HepG2 (cell line): ENCODE measurements at regions not wholly inside any gene's neighbourhood (a gene's known extent, or its start where the extent isn't known, plus 50 kb on each side); places are given as distances from the start of the nearest gene placed in this dataset.
"Not testable (repeated sequence)": the region's sequence is repeated elsewhere in the genome, so short reads cannot be mapped to it uniquely, and the experiment has no call there.

ENCODE experiments used
- ATAC-seq: fragments of 200-7000 bp; cut with Tn5 transposase; 3 replicates; pipeline ENCODE4 v1.9.1; 2020; ENCODE audit warnings: mild to moderate bottlenecking, moderate library complexity
- BruUV-seq: library from RNA; stranded (reverse); fragments of 400-500 nt; replicated peaks from 2 replicates; lab custom pipeline; 2021; lab: Mats Ljungman, UMichigan
- CTCF ChIA-PET: fragments of 300-600 bp; formaldehyde crosslinking; extraction: SDS; loops from one replicate; lab custom pipeline; 2021; ENCODE audit warnings: low total read pairs, inconsistent platforms, low intra/inter-chr PET ratio; lab: Yijun Ruan, JAX
- POLR2A ChIA-PET: fragments of 350-600 bp; sonication (Branson Sonifier 250); formaldehyde crosslinking; loops from one replicate; lab custom pipeline; 2020; ENCODE audit warnings: antibody characterized with exemption, inconsistent platforms; lab: Yijun Ruan, JAX
- DNase-seq: peaks from one replicate; pipeline ENCODE4 v3.0.0-alpha.2; 2015; ENCODE audit warnings: low spot score
- FAIRE-seq: peaks from 3 replicates; lab custom pipeline; 2011; peaks lifted over from hg19 to GRCh38; lab: Jason Lieb, UNC
- H2AFZ ChIP-seq: one replicate; pipeline ENCODE4 v1.6.1; 2011; ENCODE audit warnings: low read length, inconsistent platforms
- H3K27ac ChIP-seq: fragments of 300-600 bp; 3 replicates; pipeline ENCODE4 v1.8.0; 2011; ENCODE audit warnings: mixed run types, mild to moderate bottlenecking, mixed read lengths, low read length, inconsistent platforms; ENCODE audit not compliant: insufficient read depth; ENCODE audit errors: extremely low read length
- H3K27me3 ChIP-seq, 2 experiments: fragments of 200-600 bp in 1 of 2; 2 replicates in 1 of 2; 3 replicates in 1 of 2; pipeline versions ENCODE4 v1.6.0 to v1.8.0; 2011; ENCODE audit warnings: low read length in 2 of 2, mild to moderate bottlenecking in 2 of 2, moderate library complexity in 2 of 2, inconsistent platforms in 1 of 2; ENCODE audit not compliant: insufficient read depth in 2 of 2, control insufficient read depth in 1 of 2
- H3K36me3 ChIP-seq, 2 experiments: fragments of 200-600 bp in 1 of 2; replicated peaks in 1 of 2; 2 replicates in 1 of 2; 3 replicates in 1 of 2; pipeline versions ENCODE4 v1.5.1 to v1.8.0; 2011; ENCODE audit warnings: low read length in 2 of 2, inconsistent platforms in 1 of 2; ENCODE audit not compliant: insufficient read depth in 2 of 2, control insufficient read depth in 1 of 2
- H3K4me1 ChIP-seq: 2 replicates; pipeline ENCODE4 v1.5.1; 2012; ENCODE audit warnings: low read length, inconsistent platforms; ENCODE audit not compliant: insufficient read depth
- H3K4me2 ChIP-seq: 2 replicates; pipeline ENCODE4 v1.6.0; 2011; ENCODE audit warnings: low read depth, low read length, inconsistent platforms
- H3K4me3 ChIP-seq, 3 experiments: fragments of 200-600 bp in 1 of 3; sonication (generic), shearing (Covaris generic) in 1 of 3; replicated peaks in 1 of 3; 2 replicates each; pipeline ENCODE4 v1.5.1; 2011 to 2016; ENCODE audit warnings: low read length in 3 of 3, inconsistent platforms in 2 of 3, low read depth in 2 of 3, mild to moderate bottlenecking in 2 of 3, control low read depth in 1 of 3, mixed read lengths in 1 of 3; ENCODE audit not compliant: insufficient read depth in 1 of 3
- H3K79me2 ChIP-seq: one replicate; pipeline ENCODE4 v1.6.1; 2011; ENCODE audit warnings: low read length, inconsistent platforms; ENCODE audit not compliant: insufficient read depth
- H3K9ac ChIP-seq: 2 replicates; pipeline ENCODE4 v1.6.0; 2011; ENCODE audit warnings: mild to moderate bottlenecking, low read depth, low read length, inconsistent platforms; ENCODE audit not compliant: insufficient read depth
- H3K9me3 ChIP-seq: 2 replicates; pipeline ENCODE4 v1.5.1; 2012; ENCODE audit warnings: mild to moderate bottlenecking, low read length
- H4K20me1 ChIP-seq: 2 replicates; pipeline ENCODE4 v1.6.0; 2011; ENCODE audit warnings: inconsistent platforms, mild to moderate bottlenecking, low read length, moderate library complexity; ENCODE audit not compliant: insufficient read depth
- BCL3 ChIP-seq: sonication (generic); formaldehyde crosslinking; IDR thresholded peaks from 2 replicates; pipeline ENCODE4 v1.5.1; 2020; ENCODE audit warnings: mild to moderate bottlenecking, missing genetic modification reagents, moderate library complexity
- MTA3 ChIP-seq: sonication (generic); formaldehyde crosslinking; IDR thresholded peaks from 2 replicates; pipeline ENCODE4 v1.4.0; 2020; ENCODE audit warnings: missing genetic modification reagents
- MTERF4 ChIP-seq: sonication (generic); formaldehyde crosslinking; IDR thresholded peaks from 2 replicates; pipeline ENCODE4 v1.8.0; 2023; ENCODE audit warnings: mild to moderate bottlenecking, missing genetic modification reagents
- SIX4 ChIP-seq: sonication (generic); formaldehyde crosslinking; IDR thresholded peaks from 2 replicates; pipeline ENCODE4 v1.4.0; 2020; ENCODE audit warnings: missing genetic modification reagents
- ZMAT3 ChIP-seq: sonication (generic); formaldehyde crosslinking; conservative IDR thresholded peaks from 2 replicates; pipeline ENCODE4 v1.7.0; 2021; ENCODE audit warnings: missing genetic modification reagents
- ZNF547 ChIP-seq: sonication (generic); formaldehyde crosslinking; IDR thresholded peaks from 2 replicates; pipeline ENCODE4 v1.5.1; 2020; ENCODE audit warnings: mild to moderate bottlenecking, missing genetic modification reagents
- ZNF768 ChIP-seq: sonication (generic); formaldehyde crosslinking; IDR thresholded peaks from 2 replicates; pipeline ENCODE4 v1.4.0; 2020; ENCODE audit warnings: missing genetic modification reagents
- WGBS: methylation state at CpG from one replicate; pipeline ENCODE4 v1.1.6; 2017; ENCODE audit warnings: low lambda C conversion rate; 5-methylcytosine and 5-hydroxymethylcytosine counted together
- in situ Hi-C: cut with HindIII; loops from 2 replicates; pipeline ENCODE4 v1.10.0; 2017; ENCODE audit warnings: low pct_unique_long_range_greater_than_20kb; ENCODE audit not compliant: extremely low pct_ligation_motif_present
- intact Hi-C: fragments of 100-400 bp; cut with micrococcal nuclease; formaldehyde crosslinking; loops from one replicate; pipeline ENCODE4 v1.10.0; 2022; ENCODE audit not compliant: unreplicated experiment

- Histone ChIP-seq H4K20me1 (no peaks in the 10 kb centered on the region), H3K36me3 (no peaks in the 10 kb centered on the region), H2AFZ (no peak overlapping the region), H3K4me2 (no peak overlapping the region), H3K4me1 (no peaks in the 10 kb centered on the region), H3K9ac (no peak overlapping the region), H3K27ac (no peak overlapping the region), H3K27me3 (no peaks in the 10 kb centered on the region), H3K4me3 (no peak overlapping the region), H3K79me2 (no peaks in the 10 kb centered on the region), H3K9me3 (no peaks in the 10 kb centered on the region)
- intact Hi-C loops: no loop called here
- TF ChIP-seq MTA3 (CRISPR knock-in tag) (no peak), ZNF547 (CRISPR knock-in tag) (no peak), ZNF768 (CRISPR knock-in tag) (no peak), ZMAT3 (CRISPR knock-in tag) (no peak), SIX4 (CRISPR knock-in tag) (no peak), BCL3 (no peak)
- WGBS: 0% methylated on average over 3 of the region's 3 CpGs
- POLR2A ChIA-PET: no interaction called here
- ATAC-seq: no peak
- no TSS peak for BruUV-seq
- DNase-seq: no peak
- CTCF ChIA-PET: no interaction called here
- FAIRE-seq: no peak
- in situ Hi-C loops: no loop called here
Observed at GRCh38 chr5:103862398-103862797, 299.8 kb upstream of the NUDT12 start.

- POLR2A ChIA-PET: no interaction called here
Observed at GRCh38 chr5:103860327-103860726, 297.7 kb upstream of the NUDT12 start.

GRCh38 chr5:103858367-103858766 is 295.8 kb upstream of the NUDT12 start:
- DNase-seq, H3K27ac ChIP-seq, ATAC-seq, H3K9ac ChIP-seq, FAIRE-seq, CTCF ChIA-PET, POLR2A ChIA-PET, H2AFZ ChIP-seq, H3K36me3 ChIP-seq, BruUV-seq, H3K4me2 ChIP-seq, H3K4me1 ChIP-seq, H3K79me2 ChIP-seq, H3K27me3 ChIP-seq, H4K20me1 ChIP-seq, H3K4me3 ChIP-seq, in situ Hi-C loops, H3K9me3 ChIP-seq, intact Hi-C loops: not testable (repeated sequence)
- WGBS: 3% methylated on average over 3 of the region's 3 CpGs

More at GRCh38 chr5:103860327-103860726, 297.7 kb upstream of the NUDT12 start:
- H3K79me2 ChIP-seq: no peaks in the 10 kb centered on the region
- H2AFZ ChIP-seq: no peak overlapping the region
- H3K27me3 ChIP-seq: no peaks in the 10 kb centered on the region
- WGBS: 1% methylated on average over 3 of the region's 3 CpGs
- in situ Hi-C loops (no loop called here), intact Hi-C loops (no loop called here)
- CTCF ChIA-PET: no interaction called here
- no peak for DNase-seq
- no peak overlapping the region for H3K27ac ChIP-seq
- H4K20me1 ChIP-seq: no peaks in the 10 kb centered on the region
- FAIRE-seq: no peak
- no peak overlapping the region for H3K4me3 ChIP-seq
- no peak overlapping the region for H3K9ac ChIP-seq
- ATAC-seq: no peak
- no peak for TF ChIP-seq MTERF4 (CRISPR knock-in tag)
- no TSS peak for BruUV-seq
- no peaks in the 10 kb centered on the region for H3K9me3 ChIP-seq
- no peak overlapping the region for H3K4me2 ChIP-seq
- no peaks in the 10 kb centered on the region for H3K36me3 ChIP-seq
- no peaks in the 10 kb centered on the region for H3K4me1 ChIP-seq
